ENCODE measurements at regions not wholly inside any gene's neighbourhood (a gene's known extent, or its start where the extent isn't known, plus 50 kb on each side); places are given as distances from the start of the nearest gene placed in this dataset.

DNA sequence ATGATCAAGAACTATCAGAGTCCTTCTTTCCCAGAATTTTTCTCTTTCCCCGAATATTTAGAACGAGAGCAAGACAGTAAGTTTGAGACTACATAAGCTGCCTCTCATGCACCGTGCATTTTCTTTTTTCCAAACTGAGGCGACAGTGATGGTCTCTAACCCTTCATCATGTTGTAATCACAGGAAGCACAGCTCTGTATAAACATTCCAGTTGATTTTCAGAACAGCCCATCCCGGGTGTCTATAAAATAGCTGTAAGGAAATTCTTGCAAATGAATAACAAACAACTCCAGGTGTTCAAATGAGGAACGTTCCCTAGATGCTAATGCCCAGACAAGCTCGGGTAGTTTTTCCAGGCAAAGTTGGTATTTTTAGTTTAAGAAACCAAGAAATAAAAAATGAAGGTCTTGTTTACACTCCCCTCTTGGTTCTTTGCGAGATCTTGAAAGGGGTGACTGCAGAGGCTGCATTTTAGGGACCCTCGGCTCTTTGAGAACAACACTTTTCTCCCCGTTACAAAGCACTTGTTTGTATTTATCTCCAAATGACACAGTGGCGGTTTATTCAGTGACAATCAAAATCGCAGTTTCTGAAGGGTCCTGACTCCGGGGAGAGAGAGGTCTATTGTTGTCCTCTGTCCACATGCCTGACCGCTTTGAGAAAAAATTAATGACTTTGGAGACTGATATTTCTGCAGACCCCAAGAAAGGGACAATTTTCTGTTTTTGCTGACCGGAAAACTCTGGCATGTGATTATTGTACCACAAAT lies 101.1 kb upstream of the NCK2 start:
- Histone ChIP-seq H3K9ac (ENCODE audit: low read length in 5 of 5) (no peak overlapping the region), H3K4me3 (ENCODE audit: low read depth in 1 of 5, low read length in 5 of 5) (no peak overlapping the region)

DNA sequence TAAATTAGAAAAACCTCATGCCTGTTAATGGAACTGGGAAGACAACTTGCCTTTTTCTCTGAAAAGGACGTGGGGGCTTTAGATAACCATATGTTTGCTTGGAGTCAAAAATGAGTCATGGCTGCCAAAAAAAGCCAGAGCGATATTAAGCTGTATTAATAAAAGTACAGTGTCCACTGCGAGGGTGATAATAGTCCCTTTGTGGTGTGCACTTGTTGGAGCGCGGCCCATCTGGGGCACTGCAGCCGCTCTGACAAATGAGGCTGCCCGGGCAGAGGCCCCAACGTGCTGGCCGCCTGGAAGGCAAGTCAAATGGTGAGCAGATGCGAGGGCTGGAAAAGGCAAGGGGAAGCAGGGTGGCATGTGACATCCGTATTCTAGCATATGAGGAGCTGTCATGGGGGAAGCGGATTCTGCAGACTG lies 103.3 kb upstream of the NCK2 start:
- no peak overlapping the region for H3K9ac ChIP-seq (ENCODE audit: low read length in 5 of 5)
- H3K27me3 ChIP-seq (ENCODE audit: control insufficient read depth in 5 of 5, insufficient read depth in 4 of 5, low read length in 5 of 5) = peaks cover 0 to 5% (median 0%) of the 10 kb centered on the region in 5 donors
- H3K9me3 ChIP-seq (ENCODE audit: control insufficient read depth in 5 of 5, low read length in 5 of 5) = no peaks in the 10 kb centered on the region
- no peak overlapping the region for H3K4me3 ChIP-seq (ENCODE audit: low read depth in 1 of 5, low read length in 5 of 5)
- no peak overlapping the region for H3K27ac ChIP-seq (ENCODE audit: low read depth, low read length)
- no peaks in the 10 kb centered on the region for H3K4me1 ChIP-seq (ENCODE audit: control insufficient read depth in 5 of 5, insufficient read depth in 5 of 5, low read length in 5 of 5)
- H3K36me3 ChIP-seq (ENCODE audit: control insufficient read depth in 5 of 5, insufficient read depth in 5 of 5, low read length in 5 of 5) = no peaks in the 10 kb centered on the region

More for the DNA sequence above, 101.1 kb upstream of the NCK2 start:
- no peaks in the 10 kb centered on the region for H3K9me3 ChIP-seq (ENCODE audit: control insufficient read depth in 5 of 5, low read length in 5 of 5)
- no peaks in the 10 kb centered on the region for H3K36me3 ChIP-seq (ENCODE audit: control insufficient read depth in 5 of 5, insufficient read depth in 5 of 5, low read length in 5 of 5)
- H3K4me1 ChIP-seq (ENCODE audit: control insufficient read depth in 5 of 5, insufficient read depth in 5 of 5, low read length in 5 of 5) = no peaks in the 10 kb centered on the region
- no peak overlapping the region for H3K27ac ChIP-seq (ENCODE audit: low read depth, low read length)
- peaks cover 0 to 6% (median 2%) of the 10 kb centered on the region in 5 donors for H3K27me3 ChIP-seq (ENCODE audit: control insufficient read depth in 5 of 5, insufficient read depth in 4 of 5, low read length in 5 of 5)

DNA sequence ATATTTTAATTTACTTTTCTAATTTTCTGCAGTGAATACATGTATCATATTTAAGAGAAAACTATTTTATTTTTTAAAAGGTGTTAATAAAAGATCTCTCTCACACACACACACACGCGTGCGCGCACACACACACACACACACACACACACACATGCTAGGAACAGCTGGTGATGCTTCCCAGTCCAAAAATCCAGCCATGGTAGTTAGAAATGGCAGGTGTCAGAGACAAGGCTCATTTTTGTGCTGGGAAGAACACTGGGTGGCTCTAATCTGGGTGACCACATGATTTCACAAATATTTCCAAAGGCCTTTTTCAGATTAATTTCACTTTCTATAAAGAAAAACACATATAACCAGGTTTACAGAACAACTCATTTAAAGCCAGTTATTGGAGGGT lies 104.5 kb upstream of the NCK2 start:
- Histone ChIP-seq H3K27me3 (ENCODE audit: control insufficient read depth in 5 of 5, insufficient read depth in 4 of 5, low read length in 5 of 5) (peaks cover 0 to 5% (median 3%) of the 10 kb centered on the region in 5 donors), H3K9me3 (ENCODE audit: control insufficient read depth in 5 of 5, low read length in 5 of 5) (no peaks in the 10 kb centered on the region), H3K4me1 (ENCODE audit: control insufficient read depth in 5 of 5, insufficient read depth in 5 of 5, low read length in 5 of 5) (no peaks in the 10 kb centered on the region), H3K36me3 (ENCODE audit: control insufficient read depth in 5 of 5, insufficient read depth in 5 of 5, low read length in 5 of 5) (no peaks in the 10 kb centered on the region), H3K27ac (ENCODE audit: low read depth, low read length) (no peak overlapping the region), H3K9ac (ENCODE audit: low read length in 5 of 5) (no peak overlapping the region), H3K4me3 (ENCODE audit: low read depth in 1 of 5, low read length in 5 of 5) (no peak overlapping the region)

DNA sequence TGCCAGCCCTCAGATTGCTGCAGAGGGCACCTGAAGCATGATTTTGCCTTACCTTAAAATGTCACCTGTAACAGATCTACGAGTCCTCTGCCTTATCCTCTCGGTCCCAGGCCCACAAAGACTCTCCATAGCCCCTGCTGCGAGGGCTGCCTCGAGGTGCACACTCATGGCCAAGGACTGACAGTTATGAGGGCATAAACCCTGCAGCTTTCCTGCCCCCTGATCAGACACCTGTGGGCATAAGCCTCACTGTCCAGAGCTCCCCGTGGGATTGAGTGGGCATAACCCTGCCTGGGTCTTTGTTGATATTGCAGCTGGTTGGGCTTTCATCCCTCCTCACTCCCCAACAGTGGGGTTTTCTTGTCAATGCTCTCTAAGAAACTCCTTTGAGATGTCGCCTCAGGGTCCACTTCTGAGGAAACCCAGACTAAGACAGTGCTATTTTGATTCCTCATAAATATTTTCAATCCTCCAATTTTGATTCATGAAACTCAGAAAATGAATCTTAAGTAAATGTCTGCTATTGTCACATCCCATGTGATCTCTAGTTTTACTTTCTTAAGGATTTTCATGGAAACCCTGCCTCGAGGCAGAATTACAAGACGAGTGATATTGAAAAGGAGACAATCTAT lies 108.5 kb upstream of the NCK2 start:
- Histone ChIP-seq H3K9me3 (ENCODE audit: control insufficient read depth in 5 of 5, low read length in 5 of 5) (no peaks in the 10 kb centered on the region), H3K27me3 (ENCODE audit: control insufficient read depth in 5 of 5, insufficient read depth in 4 of 5, low read length in 5 of 5) (peaks cover 0 to 3% (median 0%) of the 10 kb centered on the region in 5 donors), H3K27ac (ENCODE audit: low read depth, low read length) (no peak overlapping the region)

DNA sequence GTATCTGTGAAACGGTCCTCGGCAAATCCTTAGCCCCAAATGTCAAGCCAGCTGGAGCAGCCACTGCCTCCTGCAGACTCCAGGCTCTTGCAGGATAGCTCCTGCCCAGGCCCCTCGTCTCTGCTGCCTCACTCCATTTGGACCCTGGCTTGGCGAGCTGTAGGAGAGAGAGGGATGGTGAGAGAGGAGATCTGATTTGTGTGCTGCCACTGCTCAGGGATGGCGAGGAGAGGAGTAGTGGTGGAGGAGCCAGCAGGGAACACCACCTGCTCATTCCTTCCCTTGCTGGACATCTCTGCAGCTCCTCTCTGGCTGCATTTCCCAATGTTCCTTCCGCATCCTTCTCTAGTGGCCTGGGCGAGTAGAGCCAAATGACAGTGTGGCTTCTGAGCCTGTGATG lies 109.1 kb upstream of the NCK2 start:
- Histone ChIP-seq H3K4me3 (ENCODE audit: low read depth in 1 of 5, low read length in 5 of 5) (no peak overlapping the region), H3K36me3 (ENCODE audit: control insufficient read depth in 5 of 5, insufficient read depth in 5 of 5, low read length in 5 of 5) (no peaks in the 10 kb centered on the region), H3K4me1 (ENCODE audit: control insufficient read depth in 5 of 5, insufficient read depth in 5 of 5, low read length in 5 of 5) (no peaks in the 10 kb centered on the region), H3K9me3 (ENCODE audit: control insufficient read depth in 5 of 5, low read length in 5 of 5) (no peaks in the 10 kb centered on the region), H3K9ac (ENCODE audit: low read length in 5 of 5) (no peak overlapping the region), H3K27ac (ENCODE audit: low read depth, low read length) (no peak overlapping the region), H3K27me3 (ENCODE audit: control insufficient read depth in 5 of 5, insufficient read depth in 4 of 5, low read length in 5 of 5) (peaks cover 0 to 3% (median 3%) of the 10 kb centered on the region in 5 donors)

More for the DNA sequence above, 108.5 kb upstream of the NCK2 start:
- no peak overlapping the region for H3K4me3 ChIP-seq (ENCODE audit: low read depth in 1 of 5, low read length in 5 of 5)
- H3K4me1 ChIP-seq (ENCODE audit: control insufficient read depth in 5 of 5, insufficient read depth in 5 of 5, low read length in 5 of 5) = no peaks in the 10 kb centered on the region
- H3K36me3 ChIP-seq (ENCODE audit: control insufficient read depth in 5 of 5, insufficient read depth in 5 of 5, low read length in 5 of 5) = no peaks in the 10 kb centered on the region
- H3K9ac ChIP-seq (ENCODE audit: low read length in 5 of 5) = no peak overlapping the region

DNA sequence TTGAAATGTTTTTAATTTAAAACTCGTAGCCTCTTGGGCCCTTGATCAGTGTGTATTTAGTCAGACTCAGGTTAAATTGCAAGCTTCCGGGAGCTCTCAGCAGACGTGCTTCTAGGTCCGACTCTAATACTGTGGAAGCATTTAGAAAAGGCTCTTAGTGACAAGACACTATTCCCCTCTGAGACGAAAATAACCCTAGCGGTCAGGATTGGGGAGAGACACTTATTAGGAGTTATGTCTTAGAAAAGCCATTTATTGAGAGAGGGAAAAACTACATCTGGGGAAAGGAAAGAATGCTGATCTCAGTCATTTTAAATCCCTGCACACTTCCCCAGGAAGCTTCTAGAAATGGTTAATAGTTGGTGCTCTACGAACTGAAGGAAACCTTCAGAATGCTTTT lies 110.5 kb upstream of the NCK2 start:
- Histone ChIP-seq H3K27ac (ENCODE audit: low read depth, low read length) (no peak overlapping the region), H3K4me1 (ENCODE audit: control insufficient read depth in 5 of 5, insufficient read depth in 5 of 5, low read length in 5 of 5) (no peaks in the 10 kb centered on the region), H3K9ac (ENCODE audit: low read length in 5 of 5) (no peak overlapping the region), H3K36me3 (ENCODE audit: control insufficient read depth in 5 of 5, insufficient read depth in 5 of 5, low read length in 5 of 5) (no peaks in the 10 kb centered on the region), H3K9me3 (ENCODE audit: control insufficient read depth in 5 of 5, low read length in 5 of 5) (no peaks in the 10 kb centered on the region), H3K27me3 (ENCODE audit: control insufficient read depth in 5 of 5, insufficient read depth in 4 of 5, low read length in 5 of 5) (peaks cover 0 to 4% (median 3%) of the 10 kb centered on the region in 5 donors), H3K4me3 (ENCODE audit: low read depth in 1 of 5, low read length in 5 of 5) (no peak overlapping the region)

DNA sequence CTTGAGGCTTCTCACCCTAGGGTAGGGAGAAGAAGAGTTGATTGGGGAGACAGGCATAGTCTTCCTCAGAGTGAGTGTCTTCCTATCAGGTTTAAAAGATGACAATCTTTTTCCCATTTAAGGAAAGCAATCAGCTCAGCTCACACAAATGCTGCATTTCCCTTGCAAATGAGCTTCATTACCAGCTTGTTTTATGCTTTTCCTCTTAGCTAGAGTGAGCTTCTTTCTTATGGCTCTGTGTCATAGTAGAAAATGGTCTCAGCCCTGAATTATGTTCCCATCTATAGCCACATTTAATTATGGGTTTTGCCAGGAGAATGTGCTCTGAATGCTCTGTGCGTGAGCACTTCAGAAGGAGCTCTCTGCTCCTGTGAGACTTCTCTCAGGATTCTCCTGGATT lies 112.8 kb upstream of the NCK2 start:
- H3K9ac ChIP-seq (ENCODE audit: low read length in 5 of 5) = no peak overlapping the region
- no peaks in the 10 kb centered on the region for H3K9me3 ChIP-seq (ENCODE audit: control insufficient read depth in 5 of 5, low read length in 5 of 5)
- no peaks in the 10 kb centered on the region for H3K4me1 ChIP-seq (ENCODE audit: control insufficient read depth in 5 of 5, insufficient read depth in 5 of 5, low read length in 5 of 5)
- peaks cover 0 to 4% (median 3%) of the 10 kb centered on the region in 5 donors for H3K27me3 ChIP-seq (ENCODE audit: control insufficient read depth in 5 of 5, insufficient read depth in 4 of 5, low read length in 5 of 5)
- no peaks in the 10 kb centered on the region for H3K36me3 ChIP-seq (ENCODE audit: control insufficient read depth in 5 of 5, insufficient read depth in 5 of 5, low read length in 5 of 5)
- H3K4me3 ChIP-seq (ENCODE audit: low read depth in 1 of 5, low read length in 5 of 5) = no peak overlapping the region
- no peak overlapping the region for H3K27ac ChIP-seq (ENCODE audit: low read depth, low read length)

DNA sequence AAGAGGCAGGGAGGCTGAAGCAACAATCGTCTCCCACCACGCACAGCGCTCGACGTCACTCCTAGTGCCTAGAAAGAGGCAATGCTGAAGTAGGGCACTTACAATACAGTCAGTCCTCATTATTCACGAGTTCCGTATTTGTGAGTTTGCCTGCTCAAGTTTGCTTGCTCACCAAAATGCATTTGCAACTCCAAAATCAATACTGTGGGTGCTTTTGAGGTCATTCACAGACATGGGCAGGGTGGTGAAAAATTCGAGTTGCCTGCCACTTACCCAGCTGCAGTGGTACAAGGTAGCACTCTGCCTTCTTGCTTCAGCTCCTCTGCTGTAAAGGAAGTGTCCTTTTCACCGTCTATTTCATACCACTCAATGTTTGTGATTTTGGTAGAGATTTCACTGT lies 113.7 kb upstream of the NCK2 start:
- Histone ChIP-seq H3K27ac (ENCODE audit: low read depth, low read length) (no peak overlapping the region), H3K27me3 (ENCODE audit: control insufficient read depth in 5 of 5, insufficient read depth in 4 of 5, low read length in 5 of 5) (peaks cover 0 to 4% (median 2%) of the 10 kb centered on the region in 5 donors), H3K36me3 (ENCODE audit: control insufficient read depth in 5 of 5, insufficient read depth in 5 of 5, low read length in 5 of 5) (no peaks in the 10 kb centered on the region), H3K9ac (ENCODE audit: low read length in 5 of 5) (no peak overlapping the region), H3K4me3 (ENCODE audit: low read depth in 1 of 5, low read length in 5 of 5) (no peak overlapping the region), H3K9me3 (ENCODE audit: control insufficient read depth in 5 of 5, low read length in 5 of 5) (no peaks in the 10 kb centered on the region), H3K4me1 (ENCODE audit: control insufficient read depth in 5 of 5, insufficient read depth in 5 of 5, low read length in 5 of 5) (no peaks in the 10 kb centered on the region)

DNA sequence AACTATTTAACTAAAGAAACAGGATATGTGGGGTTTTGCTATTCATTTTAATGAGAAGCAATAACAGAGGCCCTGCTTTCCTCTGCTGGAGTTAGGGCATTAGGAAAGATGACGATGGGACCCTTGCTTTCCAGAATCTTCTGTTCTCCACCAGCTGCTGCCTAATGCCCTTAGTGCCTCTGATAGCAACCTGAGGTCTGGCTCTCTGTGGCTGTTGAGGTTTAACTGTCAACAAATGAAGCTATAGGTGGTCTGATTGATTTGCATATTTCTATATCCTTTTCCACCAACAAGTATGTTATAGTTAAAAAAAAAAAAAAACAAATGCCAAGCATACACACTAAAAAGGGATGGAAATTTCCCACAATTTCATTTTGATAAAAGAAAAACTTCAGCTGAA lies 115.1 kb upstream of the NCK2 start:
- no peak overlapping the region for H3K9ac ChIP-seq (ENCODE audit: low read length in 5 of 5)
- no peaks in the 10 kb centered on the region for H3K36me3 ChIP-seq (ENCODE audit: control insufficient read depth in 5 of 5, insufficient read depth in 5 of 5, low read length in 5 of 5)

DNA sequence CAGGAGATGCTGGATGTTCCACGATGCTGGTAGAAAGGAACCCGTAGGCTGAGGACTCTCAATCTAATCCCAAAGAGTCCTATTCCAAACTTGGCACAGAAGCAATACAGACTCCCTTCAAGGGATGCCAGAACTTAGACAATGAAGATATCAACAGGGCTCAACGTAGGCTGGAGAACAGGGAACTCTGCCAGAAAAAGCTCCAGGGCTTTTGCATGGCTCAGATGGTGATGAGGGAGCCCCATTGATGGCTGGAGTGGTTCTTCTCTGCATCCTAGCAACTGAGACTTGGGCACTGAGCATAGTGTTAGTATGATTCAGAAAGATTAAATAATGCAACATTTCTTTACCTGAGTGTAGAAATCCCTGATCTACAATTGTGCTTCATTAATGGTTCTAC lies 117.2 kb upstream of the NCK2 start:
- no peak overlapping the region for H3K27ac ChIP-seq (ENCODE audit: low read depth, low read length)
- H3K4me3 ChIP-seq (ENCODE audit: low read depth in 1 of 5, low read length in 5 of 5) = no peak overlapping the region
- peaks cover 0 to 6% (median 4%) of the 10 kb centered on the region in 5 donors for H3K27me3 ChIP-seq (ENCODE audit: control insufficient read depth in 5 of 5, insufficient read depth in 4 of 5, low read length in 5 of 5)
- H3K9me3 ChIP-seq (ENCODE audit: control insufficient read depth in 5 of 5, low read length in 5 of 5) = peaks cover 0 to 5% (median 0%) of the 10 kb centered on the region in 5 donors
- H3K36me3 ChIP-seq (ENCODE audit: control insufficient read depth in 5 of 5, insufficient read depth in 5 of 5, low read length in 5 of 5) = no peaks in the 10 kb centered on the region
- no peaks in the 10 kb centered on the region for H3K4me1 ChIP-seq (ENCODE audit: control insufficient read depth in 5 of 5, insufficient read depth in 5 of 5, low read length in 5 of 5)
- no peak overlapping the region for H3K9ac ChIP-seq (ENCODE audit: low read length in 5 of 5)

More for the DNA sequence above, 115.1 kb upstream of the NCK2 start:
- Histone ChIP-seq H3K4me1 (ENCODE audit: control insufficient read depth in 5 of 5, insufficient read depth in 5 of 5, low read length in 5 of 5) (no peaks in the 10 kb centered on the region), H3K9me3 (ENCODE audit: control insufficient read depth in 5 of 5, low read length in 5 of 5) (peaks cover 0 to 2% (median 0%) of the 10 kb centered on the region in 5 donors), H3K27me3 (ENCODE audit: control insufficient read depth in 5 of 5, insufficient read depth in 4 of 5, low read length in 5 of 5) (peaks cover 0 to 6% (median 4%) of the 10 kb centered on the region in 5 donors), H3K27ac (ENCODE audit: low read depth, low read length) (no peak overlapping the region), H3K4me3 (ENCODE audit: low read depth in 1 of 5, low read length in 5 of 5) (no peak overlapping the region)
